Esophagus squamous epithelium (tissue), 5 donors: ENCODE measurements at regions not wholly inside any gene's neighbourhood (a gene's known extent, or its start where the extent isn't known, plus 50 kb on each side); places are given as distances from the start of the nearest gene placed in this dataset.
A peak's percentile ranks its signal among the peaks of the same experiment; 100 is the strongest.

ENCODE experiments used
- DNase-seq: peaks from one replicate; lab custom pipeline; 2025; lab: John Stamatoyannopoulos, UW
- H3K27ac ChIP-seq, 4 donors: fragments of 200-600 bp; sonication (generic); one replicate each; pipeline ENCODE4 v1.5.1; 2016 to 2019; ENCODE audit warnings: mild to moderate bottlenecking in 1 of 4
- H3K27me3 ChIP-seq, 4 donors: fragments of 200-600 bp; sonication (generic); 1 replicate in 3 of 4; 2 replicates in 1 of 4; pipeline versions ENCODE4 v1.5.1 to v1.6.0; 2017 to 2021; ENCODE audit warnings: antibody characterized with exemption in 1 of 4
- H3K36me3 ChIP-seq, 3 donors: fragments of 200-600 bp; sonication (generic); one replicate each; pipeline ENCODE4 v1.5.1; 2016 to 2019
- H3K4me1 ChIP-seq, 3 donors: fragments of 200-600 bp; sonication (generic); one replicate each; pipeline ENCODE4 v1.5.1; 2017 to 2019
- H3K4me3 ChIP-seq, 4 donors: fragments of 200-600 bp; sonication (generic); 1 replicate in 3 of 4; 2 replicates in 1 of 4; pipeline ENCODE4 v1.5.1; 2016 to 2019; ENCODE audit warnings: mild to moderate bottlenecking in 2 of 4, moderate library complexity in 1 of 4
- H3K9me3 ChIP-seq, 3 donors: fragments of 200-600 bp; sonication (generic); one replicate each; pipeline ENCODE4 v1.5.1; 2016 to 2019
- CTCF ChIP-seq, 6 experiments: fragments of 450-650 bp in 4 of 6; fragments of 200-600 bp in 2 of 6; sonication (generic) in 2 of 6; IDR thresholded peaks; one replicate each; pipeline ENCODE4 v1.5.1; 2016 to 2019; ENCODE audit warnings: antibody characterized with exemption in 6 of 6, mild to moderate bottlenecking in 4 of 6, moderate library complexity in 4 of 6
- POLR2A ChIP-seq, 4 donors: fragments of 450-650 bp; IDR thresholded peaks; one replicate each; pipeline ENCODE4 v1.6.1; 2017; ENCODE audit warnings: antibody characterized with exemption in 4 of 4, mild to moderate bottlenecking in 4 of 4, moderate library complexity in 3 of 4
- WGBS, 2 donors: methylation state at CpG; one replicate each; pipeline ENCODE4 v1.1.5; 2018; 5-methylcytosine and 5-hydroxymethylcytosine counted together
- intact Hi-C: fragments of 100-400 bp; cut with DNase I; formaldehyde crosslinking; loops from one replicate; pipeline ENCODE4 v1.15.0; 2022
- donor health status: DM: yes; HTN: yes; CAD: no.

GRCh38 chr6:11323666-11324452 lies 91.4 kb upstream of the NEDD9 start:
- DNase-seq, result no peak
- Histone ChIP-seq H3K4me3 (no peak overlapping the region), H3K9me3 (no peaks in the 10 kb centered on the region), H3K4me1 (peaks cover 0 to 12% (median 3%) of the 10 kb centered on the region in 3 donors), H3K27me3 (no peaks in the 10 kb centered on the region), H3K36me3 (no peaks in the 10 kb centered on the region), H3K27ac (peak overlapping the region in 1 of 4 donors; percentile 42)
- intact Hi-C loops, result no loop called here
- TF ChIP-seq CTCF (IDR thresholded peaks at IDR 0.05) (no peak), POLR2A (IDR thresholded peaks at IDR 0.05) (no peak)
- 79 to 81% methylated on average over 12 to 15 of the region's 16 CpGs for WGBS, 2 donors

GRCh38 chr6:11322252-11322885 lies 89.9 kb upstream of the NEDD9 start:
- Histone ChIP-seq H3K36me3 (no peaks in the 10 kb centered on the region), H3K27me3 (no peaks in the 10 kb centered on the region), H3K27ac (no peak overlapping the region), H3K4me3 (no peak overlapping the region), H3K9me3 (no peaks in the 10 kb centered on the region), H3K4me1 (peaks cover 3 to 26% (median 14%) of the 10 kb centered on the region in 3 donors)
- DNase-seq, result no peak
- intact Hi-C loops, result no loop called here
- TF ChIP-seq CTCF (IDR thresholded peaks at IDR 0.05) (no peak), POLR2A (IDR thresholded peaks at IDR 0.05) (no peak)
- 50 to 77% methylated on average over 8 of the region's 8 CpGs for WGBS, 2 donors

GRCh38 chr6:11320914-11321597 lies 88.6 kb upstream of the NEDD9 start:
- no peak overlapping the region for H3K4me3 ChIP-seq
- H3K27me3 ChIP-seq, result no peaks in the 10 kb centered on the region
- no peak for DNase-seq
- 79 to 80% methylated on average over 9 of the region's 9 CpGs for WGBS, 2 donors
- TF ChIP-seq POLR2A (IDR thresholded peaks at IDR 0.05) (no peak), CTCF (IDR thresholded peaks at IDR 0.05) (no peak)
- H3K4me1 ChIP-seq, result peaks cover 10 to 35% (median 18%) of the 10 kb centered on the region in 3 donors
- intact Hi-C loops, result no loop called here
- no peaks in the 10 kb centered on the region for H3K9me3 ChIP-seq
- no peak overlapping the region for H3K27ac ChIP-seq
- no peaks in the 10 kb centered on the region for H3K36me3 ChIP-seq

GRCh38 chr6:11318835-11319813 lies 86.7 kb upstream of the NEDD9 start:
- no peaks in the 10 kb centered on the region for H3K9me3 ChIP-seq
- H3K36me3 ChIP-seq, result no peaks in the 10 kb centered on the region
- intact Hi-C loops, result no loop called here
- TF ChIP-seq CTCF (IDR thresholded peaks at IDR 0.05) (no peak), POLR2A (IDR thresholded peaks at IDR 0.05) (no peak)
- peak overlapping the region; percentile 15 to 73 (median 48) for H3K27ac ChIP-seq
- DNase-seq, result no peak
- H3K4me3 ChIP-seq, result no peak overlapping the region
- H3K4me1 ChIP-seq, result peaks cover 15 to 47% (median 18%) of the 10 kb centered on the region in 3 donors
- no peaks in the 10 kb centered on the region for H3K27me3 ChIP-seq
- WGBS, 2 donors, result 63 to 67% methylated on average over 9 of the region's 9 CpGs
